SU-DHL-6 (cell line): ENCODE measurements at regions not wholly inside any gene's neighbourhood (a gene's known extent, or its start where the extent isn't known, plus 50 kb on each side); places are given as distances from the start of the nearest gene placed in this dataset.

ENCODE experiments used
- CTCF ChIP-seq: fragments of 200-600 bp; sonication (generic); IDR thresholded peaks from one replicate; pipeline ENCODE4 v1.5.1; 2017; ENCODE audit warnings: antibody characterized with exemption, mild to moderate bottlenecking, low read length, moderate library complexity; ENCODE audit not compliant: insufficient read depth, poor library complexity, severe bottlenecking
- EZH2phosphoT487 ChIP-seq: fragments of 200-600 bp; sonication (generic), shearing (Covaris generic); conservative IDR thresholded peaks from 2 replicates; pipeline ENCODE4 v1.6.1; 2018; ENCODE audit warnings: mild to moderate bottlenecking, antibody characterized with exemption, low read length, moderate library complexity, mixed read lengths

GRCh38 chr16:73584157-73584556 lies 536.2 kb upstream of the ZFHX3 start:
- TF ChIP-seq CTCF (no peak), EZH2phosphoT487 (no peak)
